ENCODE measurements at regions not wholly inside any gene's neighbourhood (a gene's known extent, or its start where the extent isn't known, plus 50 kb on each side); places are given as distances from the start of the nearest gene placed in this dataset.

- no peak for TF ChIP-seq POLR2A (IDR thresholded peaks at IDR 0.05)
- TF ChIP-seq CTCF (IDR thresholded peaks at IDR 0.05), result no peak
Measured at GRCh38 chr11:122275508-122275907, 159.5 kb upstream of the BLID start.

Data from testis (tissue), 2 donors.